GM10266 (cell line): ENCODE measurements at regions not wholly inside any gene's neighbourhood (a gene's known extent, or its start where the extent isn't known, plus 50 kb on each side); places are given as distances from the start of the nearest gene placed in this dataset.

Experiments used
- DNase-seq: peaks from one replicate; pipeline ENCODE4 v3.0.0; 2012; ENCODE audit errors: extremely low spot score
- CTCF ChIP-seq: IDR thresholded peaks from 2 replicates; pipeline ENCODE4 v1.5.1; 2012; ENCODE audit warnings: mild to moderate bottlenecking, low read depth; ENCODE audit not compliant: control insufficient read depth, insufficient read depth; ENCODE audit errors: missing control alignments

GRCh38 chr9:38229504-38230155 is 160.6 kb upstream of the SHB start:
- TF ChIP-seq CTCF = no peak
- no peak for DNase-seq

GRCh38 chr9:38229104-38229500 is 160.1 kb upstream of the SHB start:
- no peak for TF ChIP-seq CTCF
- DNase-seq = no peak

GRCh38 chr9:38228331-38229103 is 159.5 kb upstream of the SHB start:
- TF ChIP-seq CTCF = no peak
- DNase-seq = no peak

- no peak for TF ChIP-seq CTCF
- DNase-seq = no peak
These were observed 158.6 kb upstream of the SHB start for GRCh38 chr9:38227656-38228055.

GRCh38 chr9:38227061-38227540 is 158.1 kb upstream of the SHB start:
- DNase-seq = peak; percentile 59
- no peak for TF ChIP-seq CTCF

GRCh38 chr9:38226491-38226951 is 157.5 kb upstream of the SHB start:
- TF ChIP-seq CTCF = no peak
- DNase-seq = no peak

- DNase-seq = no peak
These were observed 155.9 kb upstream of the SHB start for GRCh38 chr9:38224941-38225340.

More at GRCh38 chr9:38224941-38225340, 155.9 kb upstream of the SHB start:
- TF ChIP-seq CTCF = no peak
